ENCODE measurements at regions not wholly inside any gene's neighbourhood (a gene's known extent, or its start where the extent isn't known, plus 50 kb on each side); places are given as distances from the start of the nearest gene placed in this dataset.

DNA sequence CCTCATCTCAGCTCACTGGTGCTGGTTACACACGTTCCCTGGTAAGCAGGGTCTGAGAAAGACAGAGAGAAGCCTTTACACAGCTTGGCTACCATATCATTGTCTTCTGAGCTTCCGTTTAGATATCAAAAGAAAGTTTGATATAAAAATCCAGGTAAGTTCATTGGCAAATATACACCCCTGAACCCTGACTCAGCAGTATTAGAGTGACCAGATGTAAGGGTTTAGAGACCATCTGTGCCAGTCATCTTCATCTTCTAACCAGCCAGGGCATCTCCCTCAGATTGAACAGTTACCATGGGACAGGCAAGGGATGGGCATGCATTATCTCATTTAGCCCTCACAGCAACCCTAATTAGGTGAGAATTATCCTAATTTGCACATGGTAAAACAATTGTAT lies 232.1 kb downstream of the MED10 start:
- Histone ChIP-seq H3K4me3 (ENCODE audit: low read length in 3 of 3) (no peak overlapping the region), H3K36me3 (ENCODE audit: control insufficient read depth in 2 of 3, insufficient read depth in 3 of 3, low read length in 3 of 3) (no peaks in the 10 kb centered on the region), H3K9me3 (ENCODE audit: control insufficient read depth in 2 of 3, insufficient read depth in 1 of 3, low read length in 3 of 3) (no peaks in the 10 kb centered on the region), H3K27me3 (ENCODE audit: control insufficient read depth, insufficient read depth, low read length) (no peaks in the 10 kb centered on the region), H3K9ac (ENCODE audit: low read length in 3 of 3) (no peak overlapping the region), H3K4me1 (ENCODE audit: control insufficient read depth in 2 of 3, insufficient read depth in 2 of 3, low read depth in 1 of 3, low read length in 3 of 3) (no peaks in the 10 kb centered on the region), H3K27ac (ENCODE audit: low read depth in 2 of 2, low read length in 2 of 2) (no peak overlapping the region)
- intact Hi-C loops (cut with DNase I), result no loop called here
- TF ChIP-seq, protein P1, sequence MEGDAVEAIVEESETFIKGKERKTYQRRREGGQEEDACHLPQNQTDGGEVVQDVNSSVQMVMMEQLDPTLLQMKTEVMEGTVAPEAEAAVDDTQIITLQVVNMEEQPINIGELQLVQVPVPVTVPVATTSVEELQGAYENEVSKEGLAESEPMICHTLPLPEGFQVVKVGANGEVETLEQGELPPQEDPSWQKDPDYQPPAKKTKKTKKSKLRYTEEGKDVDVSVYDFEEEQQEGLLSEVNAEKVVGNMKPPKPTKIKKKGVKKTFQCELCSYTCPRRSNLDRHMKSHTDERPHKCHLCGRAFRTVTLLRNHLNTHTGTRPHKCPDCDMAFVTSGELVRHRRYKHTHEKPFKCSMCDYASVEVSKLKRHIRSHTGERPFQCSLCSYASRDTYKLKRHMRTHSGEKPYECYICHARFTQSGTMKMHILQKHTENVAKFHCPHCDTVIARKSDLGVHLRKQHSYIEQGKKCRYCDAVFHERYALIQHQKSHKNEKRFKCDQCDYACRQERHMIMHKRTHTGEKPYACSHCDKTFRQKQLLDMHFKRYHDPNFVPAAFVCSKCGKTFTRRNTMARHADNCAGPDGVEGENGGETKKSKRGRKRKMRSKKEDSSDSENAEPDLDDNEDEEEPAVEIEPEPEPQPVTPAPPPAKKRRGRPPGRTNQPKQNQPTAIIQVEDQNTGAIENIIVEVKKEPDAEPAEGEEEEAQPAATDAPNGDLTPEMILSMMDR (IDR thresholded peaks at IDR 0.05; ENCODE audit: borderline replicate concordance, extremely low read depth, insufficient read depth), result no peak
- DNase-seq, result no peak
- FAIRE-seq, result no peak

DNA sequence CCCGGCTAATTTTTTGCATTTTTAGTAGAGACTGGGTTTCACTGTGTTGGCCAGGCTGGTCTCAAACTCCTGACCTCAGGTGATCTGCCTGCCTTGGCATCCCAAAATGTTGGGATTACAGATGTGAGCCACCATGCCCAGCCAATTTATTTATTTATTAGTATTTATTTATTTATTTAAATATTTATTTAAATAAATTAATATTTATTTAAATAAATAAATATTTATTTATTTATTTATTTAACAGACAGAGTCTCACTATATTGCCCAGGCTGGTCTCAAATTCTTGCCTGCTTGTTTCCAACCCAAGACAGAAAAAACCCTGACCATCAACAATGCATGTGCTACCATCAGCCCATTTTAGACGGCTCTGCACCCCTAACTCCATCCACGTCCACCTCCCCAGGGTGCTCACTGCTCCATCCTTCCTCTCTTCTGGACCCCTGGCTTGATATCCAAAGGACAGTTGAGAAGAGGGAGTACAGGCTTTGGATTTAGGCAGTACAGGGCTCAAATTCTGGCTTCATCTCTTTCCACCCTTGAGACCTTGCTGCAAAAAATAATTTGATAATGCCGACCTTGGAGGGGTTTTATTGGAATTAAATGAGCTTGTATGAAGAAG lies 232.6 kb downstream of the MED10 start:
- Histone ChIP-seq H3K4me1 (ENCODE audit: control insufficient read depth in 2 of 3, insufficient read depth in 2 of 3, low read depth in 1 of 3, low read length in 3 of 3) (no peaks in the 10 kb centered on the region), H3K9ac (ENCODE audit: low read length in 3 of 3) (no peak overlapping the region), H3K27ac (ENCODE audit: low read depth in 2 of 2, low read length in 2 of 2) (no peak overlapping the region), H3K36me3 (ENCODE audit: control insufficient read depth in 2 of 3, insufficient read depth in 3 of 3, low read length in 3 of 3) (no peaks in the 10 kb centered on the region), H3K27me3 (ENCODE audit: control insufficient read depth, insufficient read depth, low read length) (no peaks in the 10 kb centered on the region), H3K9me3 (ENCODE audit: control insufficient read depth in 2 of 3, insufficient read depth in 1 of 3, low read length in 3 of 3) (no peaks in the 10 kb centered on the region), H3K4me3 (ENCODE audit: low read length in 3 of 3) (no peak overlapping the region)
- TF ChIP-seq, protein P1 (IDR thresholded peaks at IDR 0.05; ENCODE audit: borderline replicate concordance, extremely low read depth, insufficient read depth), result no peak
- DNase-seq, result no peak
- FAIRE-seq, result no peak
- intact Hi-C loops (cut with DNase I), result no loop called here

DNA sequence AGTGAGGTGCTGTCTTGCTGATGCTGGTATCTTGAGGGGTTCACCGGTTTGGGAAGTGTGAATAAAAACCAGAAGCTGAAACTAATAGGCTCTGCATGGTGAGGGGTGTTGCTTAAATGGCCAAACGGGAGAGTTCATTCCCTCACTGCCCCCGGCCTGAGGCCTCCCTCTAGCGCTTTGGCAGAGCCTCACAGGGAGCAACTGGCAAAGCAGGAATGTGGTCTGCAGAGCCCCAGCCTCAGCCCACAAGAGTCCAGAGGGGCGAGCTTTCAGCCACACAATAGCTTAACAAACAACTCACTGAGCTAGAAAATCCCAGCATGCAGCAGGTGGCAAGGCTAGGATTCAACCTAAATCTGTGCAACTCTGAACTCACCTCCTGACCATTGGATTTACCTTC lies 234.8 kb downstream of the MED10 start:
- Histone ChIP-seq H3K27ac (ENCODE audit: low read depth in 2 of 2, low read length in 2 of 2) (no peak overlapping the region), H3K36me3 (ENCODE audit: control insufficient read depth in 2 of 3, insufficient read depth in 3 of 3, low read length in 3 of 3) (no peaks in the 10 kb centered on the region), H3K27me3 (ENCODE audit: control insufficient read depth, insufficient read depth, low read length) (no peaks in the 10 kb centered on the region), H3K4me3 (ENCODE audit: low read length in 3 of 3) (no peak overlapping the region), H3K9me3 (ENCODE audit: control insufficient read depth in 2 of 3, insufficient read depth in 1 of 3, low read length in 3 of 3) (no peaks in the 10 kb centered on the region), H3K4me1 (ENCODE audit: control insufficient read depth in 2 of 3, insufficient read depth in 2 of 3, low read depth in 1 of 3, low read length in 3 of 3) (no peaks in the 10 kb centered on the region), H3K9ac (ENCODE audit: low read length in 3 of 3) (no peak overlapping the region)
- intact Hi-C loops (cut with DNase I), result no loop called here
- DNase-seq (no peak), FAIRE-seq (no peak)
- TF ChIP-seq, protein P1 (IDR thresholded peaks at IDR 0.05; ENCODE audit: borderline replicate concordance, extremely low read depth, insufficient read depth), result no peak

DNA sequence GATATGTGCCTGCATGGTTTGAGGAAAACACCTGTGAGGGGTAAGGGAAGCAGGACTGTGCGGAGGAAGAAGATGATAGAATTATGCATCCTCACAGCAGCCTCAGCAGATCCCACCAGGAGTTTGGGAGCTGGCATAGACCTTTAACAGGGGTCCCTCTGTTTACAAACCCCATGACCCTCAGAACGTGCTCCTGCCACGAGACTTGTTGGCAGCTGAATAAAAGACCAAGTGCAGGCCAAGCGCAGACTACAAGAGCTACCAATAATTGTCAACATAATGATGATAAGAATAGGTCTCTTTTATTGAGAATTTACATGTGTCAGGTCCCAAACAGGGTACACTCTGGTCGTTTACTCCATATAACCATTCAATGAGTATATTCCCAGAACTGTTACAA lies 236.0 kb downstream of the MED10 start:
- H3K4me1 ChIP-seq (ENCODE audit: control insufficient read depth in 2 of 3, insufficient read depth in 2 of 3, low read depth in 1 of 3, low read length in 3 of 3), result no peaks in the 10 kb centered on the region
- intact Hi-C loops (cut with DNase I), result no loop called here
- no peak for DNase-seq
- no peaks in the 10 kb centered on the region for H3K27me3 ChIP-seq (ENCODE audit: control insufficient read depth, insufficient read depth, low read length)
- H3K27ac ChIP-seq (ENCODE audit: low read depth in 2 of 2, low read length in 2 of 2), result no peak overlapping the region
- H3K36me3 ChIP-seq (ENCODE audit: control insufficient read depth in 2 of 3, insufficient read depth in 3 of 3, low read length in 3 of 3), result no peaks in the 10 kb centered on the region
- no peak for FAIRE-seq
- no peak overlapping the region for H3K9ac ChIP-seq (ENCODE audit: low read length in 3 of 3)
- no peak overlapping the region for H3K4me3 ChIP-seq (ENCODE audit: low read length in 3 of 3)
- H3K9me3 ChIP-seq (ENCODE audit: control insufficient read depth in 2 of 3, insufficient read depth in 1 of 3, low read length in 3 of 3), result no peaks in the 10 kb centered on the region
- TF ChIP-seq, protein P1 (IDR thresholded peaks at IDR 0.05; ENCODE audit: borderline replicate concordance, extremely low read depth, insufficient read depth), result no peak
